A673 (cell line): ENCODE measurements at regions not wholly inside any gene's neighbourhood (a gene's known extent, or its start where the extent isn't known, plus 50 kb on each side); places are given as distances from the start of the nearest gene placed in this dataset.

Experiments
- BruUV-seq: library from RNA; stranded (reverse); fragments of 400-500 nt; replicated peaks from 2 replicates; lab custom pipeline; 2021; lab: Mats Ljungman, UMichigan
- CTCF ChIA-PET: fragments of 300-600 bp; sonication (Branson Sonifier 250); formaldehyde crosslinking; loops from one replicate; lab custom pipeline; 2022; ENCODE audit warnings: antibody characterized with exemption; lab: Charles Lee
- POLR2A ChIA-PET: fragments of 300-600 bp; sonication (Branson Sonifier 250); formaldehyde crosslinking; loops from one replicate; lab custom pipeline; 2022; ENCODE audit warnings: antibody characterized with exemption; ENCODE audit not compliant: low non-redundant PET; lab: Charles Lee
- DNase-seq: peaks from one replicate; pipeline ENCODE4 v3.0.0-alpha.2; 2015; ENCODE audit warnings: low spot score
- H3K27ac ChIP-seq: fragments of 200-600 bp; sonication (generic); 2 replicates; pipeline ENCODE4 v1.5.1; 2016; ENCODE audit warnings: mixed run types, low read depth, mild to moderate bottlenecking, mixed read lengths, antibody characterized with exemption, low read length; ENCODE audit not compliant: poor library complexity, severe bottlenecking
- H3K27me3 ChIP-seq: fragments of 200-600 bp; sonication (generic); replicated peaks from 2 replicates; pipeline ENCODE4 v1.6.1; 2017; ENCODE audit warnings: mixed run types, low read depth, mild to moderate bottlenecking, mixed read lengths, antibody characterized with exemption, low read length; ENCODE audit not compliant: insufficient read depth, poor library complexity
- H3K36me3 ChIP-seq: fragments of 200-600 bp; sonication (generic); 2 replicates; pipeline ENCODE4 v1.6.1; 2016; ENCODE audit warnings: mixed run types, mild to moderate bottlenecking, mixed read lengths, antibody characterized with exemption, low read length; ENCODE audit not compliant: insufficient read depth, poor library complexity, severe bottlenecking
- H3K4me1 ChIP-seq: fragments of 200-600 bp; sonication (generic); 2 replicates; pipeline ENCODE4 v1.6.1; 2017; ENCODE audit warnings: mixed run types, mild to moderate bottlenecking, mixed read lengths, antibody characterized with exemption, low read length; ENCODE audit not compliant: insufficient read depth, poor library complexity, severe bottlenecking
- H3K4me3 ChIP-seq: fragments of 200-600 bp; sonication (generic); 2 replicates; pipeline ENCODE4 v1.5.1; 2016; ENCODE audit warnings: low read depth, mixed run types, mild to moderate bottlenecking, mixed read lengths, low read length; ENCODE audit not compliant: poor library complexity, severe bottlenecking
- H3K9me3 ChIP-seq: fragments of 200-600 bp; sonication (generic); 2 replicates; pipeline ENCODE4 v1.6.1; 2016; ENCODE audit warnings: mixed run types, low read depth, mild to moderate bottlenecking, mixed read lengths, antibody characterized with exemption, low read length; ENCODE audit not compliant: poor library complexity, severe bottlenecking
- CTCF ChIP-seq: fragments of 300-800, 200-600 bp; sonication (generic); conservative IDR thresholded peaks from 2 replicates; pipeline ENCODE4 v1.5.1; 2017; ENCODE audit warnings: low read depth, mild to moderate bottlenecking, antibody characterized with exemption, low read length, moderate library complexity, mixed read lengths
- EZH2 ChIP-seq: fragments of 200-600 bp; sonication (generic); IDR thresholded peaks from 2 replicates; pipeline ENCODE4 v1.6.1; 2017; ENCODE audit warnings: borderline replicate concordance, low read depth, mild to moderate bottlenecking, mixed read lengths, antibody characterized with exemption, low read length; ENCODE audit not compliant: poor library complexity, severe bottlenecking
- intact Hi-C: fragments of 100-400 bp; cut with micrococcal nuclease; formaldehyde crosslinking; loops from one replicate; pipeline ENCODE4 v1.10.0; 2022; ENCODE audit not compliant: unreplicated experiment

- ChIA-PET CTCF (interaction anchor here (1.0 kb wide), 1 partner anchor 160 kb away, joined by 3 read pairs; no protein-coding TSS in a partner anchor), POLR2A (no interaction called here)
- Histone ChIP-seq H3K4me1 (peaks cover 9% of the 10 kb centered on the region), H3K27me3 (no peaks in the 10 kb centered on the region), H3K27ac (no peak overlapping the region), H3K36me3 (no peaks in the 10 kb centered on the region), H3K9me3 (no peaks in the 10 kb centered on the region), H3K4me3 (no peak overlapping the region)
- DNase-seq = peak; percentile 54
- BruUV-seq = no TSS peak
- TF ChIP-seq EZH2 (no peak), CTCF (no peak)
- intact Hi-C loops = loop anchor here (5.0 to 10.0 kb wide), 4 partner anchors 118 to 660 kb away; no protein-coding TSS in a partner anchor
Measured at GRCh38 chr16:74224828-74225612, 71.6 kb upstream of the PSMD7 start.

- TF ChIP-seq EZH2 (no peak), CTCF (no peak)
- ChIA-PET CTCF (no interaction called here), POLR2A (no interaction called here)
- H3K9me3 ChIP-seq = no peaks in the 10 kb centered on the region
- intact Hi-C loops = loop anchor here (10.0 kb wide), 1 partner anchor 657 kb away; no protein-coding TSS in a partner anchor
- peaks cover 9% of the 10 kb centered on the region for H3K4me1 ChIP-seq
- H3K27ac ChIP-seq = no peak overlapping the region
- no peaks in the 10 kb centered on the region for H3K27me3 ChIP-seq
- H3K4me3 ChIP-seq = no peak overlapping the region
- DNase-seq = no peak
- no TSS peak for BruUV-seq
- no peaks in the 10 kb centered on the region for H3K36me3 ChIP-seq
Measured at GRCh38 chr16:74221828-74222227, 74.8 kb upstream of the PSMD7 start.

DNA sequence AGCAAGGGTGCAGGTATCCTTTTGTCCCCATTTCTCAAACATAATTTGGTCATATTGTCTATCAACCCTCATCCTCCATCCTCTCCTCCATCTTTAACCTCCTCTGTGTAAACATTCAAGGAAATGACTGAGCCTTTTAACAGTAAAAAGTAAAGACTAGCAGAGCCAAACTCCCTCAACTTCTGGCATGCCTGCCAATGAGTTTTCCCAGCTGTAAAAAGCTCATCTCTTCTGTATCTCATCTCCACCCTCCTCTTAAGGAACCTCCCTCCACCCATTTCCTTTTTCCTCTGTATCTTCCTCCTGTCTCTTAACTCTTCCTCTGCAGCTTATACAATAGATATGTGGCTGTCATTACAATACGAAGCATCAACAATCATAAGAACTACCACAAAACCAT is 76.9 kb upstream of the PSMD7 start:
- no TSS peak for BruUV-seq
- CTCF ChIA-PET = no interaction called here
- no peaks in the 10 kb centered on the region for H3K27me3 ChIP-seq

More for the DNA sequence above, 76.9 kb upstream of the PSMD7 start:
- DNase-seq = no peak
- H3K4me1 ChIP-seq = peaks cover 2% of the 10 kb centered on the region
- H3K36me3 ChIP-seq = no peaks in the 10 kb centered on the region
- no peaks in the 10 kb centered on the region for H3K9me3 ChIP-seq
- TF ChIP-seq EZH2 = no peak
- no peak for TF ChIP-seq CTCF
- POLR2A ChIA-PET = no interaction called here
- no peak overlapping the region for H3K4me3 ChIP-seq
- intact Hi-C loops = loop anchor here (10.0 kb wide), 1 partner anchor 655 kb away; no protein-coding TSS in a partner anchor
- H3K27ac ChIP-seq = no peak overlapping the region
